ENCODE measurements at regions not wholly inside any gene's neighbourhood (a gene's known extent, or its start where the extent isn't known, plus 50 kb on each side); places are given as distances from the start of the nearest gene placed in this dataset.

DNA sequence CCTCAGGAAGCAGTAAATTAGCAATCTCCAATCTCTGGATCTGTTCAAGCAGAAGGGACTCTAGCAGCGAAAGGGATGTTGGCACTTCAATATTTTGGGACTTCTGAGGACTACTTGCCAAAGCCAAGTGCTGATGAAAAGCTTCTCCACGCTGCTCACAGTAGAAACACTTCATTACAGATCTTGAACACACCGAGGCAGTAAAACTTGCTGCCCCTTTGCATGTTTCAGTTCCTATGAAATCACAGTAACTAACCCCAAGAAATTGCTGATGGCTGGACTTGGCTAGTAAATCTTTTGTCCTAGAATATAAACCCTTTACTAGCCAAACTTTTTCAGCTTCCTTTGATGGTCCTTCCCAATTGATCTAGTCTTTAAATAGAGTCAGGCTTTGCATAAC lies 750.5 kb upstream of the GRM7 start:
- intact Hi-C loops (cut with micrococcal nuclease), result no loop called here
- Histone ChIP-seq H3K4me2 (ENCODE audit: insufficient read depth, low read length) (no peak overlapping the region), H3K4me1 (ENCODE audit: control insufficient read depth, extremely low read depth, insufficient read depth, low read length) (no peaks in the 10 kb centered on the region), H2AFZ (ENCODE audit: low read depth, low read length) (no peak overlapping the region), H3K4me3 (replicated peaks in 1 of 3; ENCODE audit: insufficient read depth in 1 of 3, low read depth in 1 of 3, low read length in 3 of 3) (no peak overlapping the region), H3K9me1 (replicated peaks; ENCODE audit: control insufficient read depth, extremely low read depth, insufficient read depth, low read length) (no peaks in the 10 kb centered on the region), H3K79me2 (ENCODE audit: control insufficient read depth, insufficient read depth, low read length) (no peaks in the 10 kb centered on the region), H3K27ac (ENCODE audit: insufficient read depth, low read depth, low read length) (no peak overlapping the region), H3K27me3 (ENCODE audit: control insufficient read depth in 2 of 2, insufficient read depth in 2 of 2, low read length in 2 of 2) (no peaks in the 10 kb centered on the region), H4K20me1 (replicated peaks; ENCODE audit: control insufficient read depth, extremely low read depth, insufficient read depth, low read length) (no peaks in the 10 kb centered on the region), H3K36me3 (ENCODE audit: control insufficient read depth in 2 of 2, extremely low read depth in 1 of 2, insufficient read depth in 2 of 2, low read length in 2 of 2) (no peaks in the 10 kb centered on the region), H3K9me3 (replicated peaks; ENCODE audit: control insufficient read depth, insufficient read depth, low read length) (peaks cover 4% of the 10 kb centered on the region), H3K9ac (replicated peaks; ENCODE audit: extremely low read depth, insufficient read depth, low read length) (no peak overlapping the region)
- FAIRE-seq (no peak), DNase-seq (ENCODE audit: low read depth, low spot score) (no peak)
- dilution Hi-C loops (cut with MboI; ENCODE audit: extremely low pct_ligation_motif_present, low sequenced_read_pairs), result no loop called here
- BruUV-seq (replicated peaks), result no TSS peak
- TF ChIP-seq EZH2 (IDR thresholded peaks at IDR 0.05; ENCODE audit: borderline replicate concordance, low read depth, low read length, severe bottlenecking), result no peak
- TF ChIP-seq, protein P1, sequence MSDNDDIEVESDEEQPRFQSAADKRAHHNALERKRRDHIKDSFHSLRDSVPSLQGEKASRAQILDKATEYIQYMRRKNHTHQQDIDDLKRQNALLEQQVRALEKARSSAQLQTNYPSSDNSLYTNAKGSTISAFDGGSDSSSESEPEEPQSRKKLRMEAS (IDR thresholded peaks at IDR 0.05; ENCODE audit: insufficient read depth, insufficient read length), result no peak
- no peak for TF ChIP-seq POLR2A (IDR thresholded peaks at IDR 0.05; ENCODE audit: low read depth, low read length)
- TF ChIP-seq GATA2 (IDR thresholded peaks at IDR 0.05; ENCODE audit: insufficient read depth, insufficient read length, low read depth, low read length), result no peak
- no peak for TF ChIP-seq JUN (IDR thresholded peaks at IDR 0.05; ENCODE audit: borderline replicate concordance, insufficient read depth, insufficient read length, low read depth)
- TF ChIP-seq, protein P2, sequence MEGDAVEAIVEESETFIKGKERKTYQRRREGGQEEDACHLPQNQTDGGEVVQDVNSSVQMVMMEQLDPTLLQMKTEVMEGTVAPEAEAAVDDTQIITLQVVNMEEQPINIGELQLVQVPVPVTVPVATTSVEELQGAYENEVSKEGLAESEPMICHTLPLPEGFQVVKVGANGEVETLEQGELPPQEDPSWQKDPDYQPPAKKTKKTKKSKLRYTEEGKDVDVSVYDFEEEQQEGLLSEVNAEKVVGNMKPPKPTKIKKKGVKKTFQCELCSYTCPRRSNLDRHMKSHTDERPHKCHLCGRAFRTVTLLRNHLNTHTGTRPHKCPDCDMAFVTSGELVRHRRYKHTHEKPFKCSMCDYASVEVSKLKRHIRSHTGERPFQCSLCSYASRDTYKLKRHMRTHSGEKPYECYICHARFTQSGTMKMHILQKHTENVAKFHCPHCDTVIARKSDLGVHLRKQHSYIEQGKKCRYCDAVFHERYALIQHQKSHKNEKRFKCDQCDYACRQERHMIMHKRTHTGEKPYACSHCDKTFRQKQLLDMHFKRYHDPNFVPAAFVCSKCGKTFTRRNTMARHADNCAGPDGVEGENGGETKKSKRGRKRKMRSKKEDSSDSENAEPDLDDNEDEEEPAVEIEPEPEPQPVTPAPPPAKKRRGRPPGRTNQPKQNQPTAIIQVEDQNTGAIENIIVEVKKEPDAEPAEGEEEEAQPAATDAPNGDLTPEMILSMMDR (IDR thresholded peaks at IDR 0.05; ENCODE audit: extremely low read depth in 1 of 2, insufficient read depth in 1 of 2, low read depth in 1 of 2, low read length in 2 of 2), result no peak
- no peak for TF ChIP-seq MYC (IDR thresholded peaks at IDR 0.05; ENCODE audit: low read depth, low read length)
- TF ChIP-seq POLR2AphosphoS5 (IDR thresholded peaks at IDR 0.05; ENCODE audit: insufficient read depth, low read depth, low read length), result no peak
- TF ChIP-seq FOS (IDR thresholded peaks at IDR 0.05; ENCODE audit: borderline replicate concordance, insufficient read depth, low read length), result no peak
- POLR2A ChIA-PET, result no interaction called here
- CTCF ChIA-PET, result no interaction called here

Data from endothelial cell of umbilical vein (primary cell).